ENCODE measurements at regions not wholly inside any gene's neighbourhood (a gene's known extent, or its start where the extent isn't known, plus 50 kb on each side); places are given as distances from the start of the nearest gene placed in this dataset.
A peak's percentile ranks its signal among the peaks of the same experiment; 100 is the strongest.
"Not testable (repeated sequence)": the region's sequence is repeated elsewhere in the genome, so short reads cannot be mapped to it uniquely, and the experiment has no call there.

DNA sequence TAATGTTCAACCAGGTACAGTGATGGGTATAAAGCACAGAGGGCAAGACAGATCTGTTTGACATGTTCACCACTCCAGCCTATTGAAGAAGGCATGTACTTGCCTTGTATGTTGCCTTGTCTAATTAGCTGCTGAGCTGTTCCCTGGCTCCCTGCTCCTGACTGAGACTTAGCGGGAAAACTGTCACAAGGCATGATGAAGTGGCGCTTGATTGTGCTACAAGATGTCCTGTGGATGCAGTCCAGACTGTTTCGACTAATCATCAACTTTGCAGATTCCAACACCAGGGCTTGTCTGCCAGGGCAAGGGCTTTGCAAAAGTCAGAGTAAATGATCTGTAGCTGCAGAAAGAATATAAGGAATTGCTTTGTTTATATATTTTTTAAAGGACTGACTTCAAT, 136.2 kb upstream of the NRBF2 start:
- peak in 1 of 51 donors; percentile 3 for DNase-seq

GRCh38 chr10:62996516-62996915, 136.6 kb upstream of the NRBF2 start:
- no peak for DNase-seq

DNA sequence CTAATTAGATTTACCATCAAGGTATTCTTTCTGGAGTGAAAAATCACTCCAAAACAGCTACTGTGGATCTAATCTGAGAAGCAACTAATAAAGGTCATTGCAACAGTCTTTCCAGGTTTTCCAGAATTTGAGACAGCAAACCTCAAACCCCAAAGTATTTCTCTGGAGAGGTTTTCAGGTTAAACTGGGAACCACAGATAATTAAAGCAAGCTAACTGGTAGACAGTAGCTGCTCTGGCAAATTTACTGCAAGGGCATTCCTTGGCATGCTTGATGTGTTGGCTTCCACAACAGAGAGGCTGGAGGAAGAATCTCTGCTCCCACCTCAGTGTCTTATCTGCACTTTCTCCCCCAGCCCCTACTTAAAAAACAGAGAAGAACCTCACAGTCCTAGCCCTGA, 140.0 kb upstream of the NRBF2 start:
- no peak for DNase-seq

GRCh38 chr10:62992145-62992721, 140.9 kb upstream of the NRBF2 start:
- peak in 5 of 51 donors; percentile 0 to 29 (median 8) for DNase-seq

GRCh38 chr10:62990126-62990525, 143.0 kb upstream of the NRBF2 start:
- no peak for DNase-seq

- DNase-seq, result no peak
Measured at GRCh38 chr10:62985807-62986600, 147.1 kb upstream of the NRBF2 start.

- DNase-seq, result no peak
Measured at GRCh38 chr10:62981096-62981495, 152.0 kb upstream of the NRBF2 start.

GRCh38 chr10:62980687-62981086, 152.4 kb upstream of the NRBF2 start:
- DNase-seq, result no peak

GRCh38 chr10:62979921-62980320, 153.2 kb upstream of the NRBF2 start:
- DNase-seq, result no peak

DNA sequence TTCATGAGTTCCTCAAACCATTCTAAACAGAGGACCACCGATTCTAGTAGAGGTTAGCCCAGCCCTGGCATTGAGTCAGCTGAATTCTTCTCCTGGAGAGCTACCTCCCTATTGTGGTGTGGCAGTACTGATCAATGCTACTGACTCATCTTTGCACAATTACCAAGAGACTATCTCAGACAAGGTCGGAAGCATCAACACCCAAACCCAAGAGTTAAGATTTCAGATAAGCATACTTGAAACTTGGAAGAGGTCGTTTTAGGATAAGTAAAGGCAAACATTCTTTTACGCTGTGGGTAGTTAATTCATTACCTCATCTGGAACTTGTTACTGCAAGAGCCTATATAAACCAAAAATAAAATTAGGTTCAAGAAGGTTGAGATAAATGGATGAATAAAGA, 154.6 kb upstream of the NRBF2 start:
- no peak for DNase-seq

- DNase-seq, result not testable (repeated sequence)
Measured at GRCh38 chr10:62974795-62975194, 158.3 kb upstream of the NRBF2 start.

DNA sequence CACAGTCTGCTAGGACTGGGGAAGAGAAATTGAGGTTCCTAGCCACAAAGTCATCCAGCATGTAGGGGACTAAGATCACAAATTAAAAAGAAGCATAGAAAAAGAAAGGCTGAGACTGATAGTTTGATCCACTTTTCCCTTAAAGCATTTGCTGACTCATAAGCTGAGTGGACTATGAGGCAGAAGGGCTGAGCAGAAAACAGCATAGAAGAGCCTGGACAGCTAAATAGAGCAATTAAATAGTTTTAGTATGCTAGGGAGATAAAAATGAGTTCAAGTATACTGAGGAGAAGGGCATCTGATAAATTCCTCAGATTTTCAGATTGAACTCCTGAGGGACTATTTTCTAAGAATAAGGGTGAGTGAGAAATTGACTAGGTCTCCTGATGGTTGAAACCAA, 155.9 kb upstream of the EGR2 start:
- no peak for DNase-seq

- no peak for DNase-seq
Measured at GRCh38 chr10:62964026-62964425, 147.9 kb upstream of the EGR2 start.

- DNase-seq, result no peak
Measured at GRCh38 chr10:62961951-62962523, 145.9 kb upstream of the EGR2 start.

GRCh38 chr10:62960416-62960815, 144.2 kb upstream of the EGR2 start:
- no peak for DNase-seq

DNA sequence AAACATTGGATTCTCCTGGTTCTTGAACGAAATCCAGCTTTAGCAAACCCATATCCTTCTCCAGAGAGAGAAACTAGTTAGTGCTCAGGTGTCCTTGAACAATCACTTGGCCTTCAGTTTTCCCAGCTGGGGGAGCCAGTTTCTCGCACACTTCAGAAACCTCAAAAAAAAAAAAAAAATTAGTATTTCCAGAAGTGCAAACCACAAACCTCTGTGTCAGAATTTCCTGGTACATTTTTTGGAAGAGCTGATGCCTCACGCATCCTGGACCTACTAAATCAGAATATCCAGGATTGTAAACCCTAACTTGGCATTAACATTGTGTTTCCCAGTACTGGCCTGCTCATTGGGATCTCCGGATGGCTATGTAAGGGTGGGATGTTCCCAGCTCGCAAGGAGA, 143.4 kb upstream of the EGR2 start:
- DNase-seq, result no peak

DNA sequence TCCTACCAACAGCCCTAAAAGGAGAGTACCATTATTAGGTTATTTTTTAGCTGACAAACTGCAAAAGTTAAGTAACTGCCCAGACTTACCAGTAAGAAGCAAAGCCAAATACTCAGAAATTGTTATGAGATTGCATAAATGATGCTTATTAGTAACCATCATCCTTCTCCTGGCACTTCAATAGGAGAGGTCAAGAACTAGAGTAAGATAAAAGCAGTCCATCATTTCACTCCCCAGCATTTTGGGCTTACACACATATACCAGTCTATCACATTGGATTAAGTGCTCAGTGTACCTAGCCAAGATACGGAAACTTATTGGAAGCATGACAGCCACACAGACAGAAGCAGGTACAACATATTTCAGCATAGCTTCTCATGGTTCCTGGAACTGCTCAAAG, 142.8 kb upstream of the EGR2 start:
- no peak for DNase-seq

DNA sequence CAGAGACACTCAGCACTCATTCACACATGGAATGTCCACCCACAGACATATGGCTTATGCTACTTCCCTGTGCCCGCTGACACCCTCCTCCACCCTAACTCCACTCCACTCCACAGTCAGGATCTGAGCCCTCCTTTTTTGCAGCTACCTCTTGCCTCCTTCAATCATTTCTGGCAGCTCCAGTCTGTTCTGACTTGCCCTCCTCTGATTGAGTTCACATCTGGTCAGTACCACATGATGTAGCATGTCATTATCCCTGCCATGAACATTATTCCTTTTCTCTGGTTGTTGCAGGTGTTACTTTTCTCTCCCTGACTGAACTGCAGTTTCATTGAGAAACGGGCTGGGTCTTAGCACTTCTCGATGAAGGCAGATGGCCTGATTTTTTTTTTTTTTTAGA, 130.1 kb upstream of the EGR2 start:
- no peak for DNase-seq

DNA sequence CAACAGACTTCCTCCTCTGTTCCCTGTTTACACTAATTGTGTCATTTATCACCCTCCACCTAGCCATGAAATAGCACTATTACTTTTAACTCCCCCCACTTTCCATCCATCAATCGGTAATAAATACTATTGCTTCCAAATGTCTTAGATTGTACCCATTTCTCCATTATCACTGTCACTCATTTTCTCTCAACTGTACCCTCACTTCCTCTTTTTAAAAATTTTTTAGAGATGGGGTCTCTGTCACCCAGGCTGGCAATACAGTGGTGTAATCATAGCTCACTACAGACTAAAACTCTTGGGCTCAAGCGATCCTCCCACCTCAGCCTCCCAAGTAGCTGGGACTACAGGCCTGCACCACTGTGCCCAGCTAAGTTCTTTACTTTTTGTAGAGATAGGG, 123.5 kb upstream of the EGR2 start:
- no peak for DNase-seq

DNA sequence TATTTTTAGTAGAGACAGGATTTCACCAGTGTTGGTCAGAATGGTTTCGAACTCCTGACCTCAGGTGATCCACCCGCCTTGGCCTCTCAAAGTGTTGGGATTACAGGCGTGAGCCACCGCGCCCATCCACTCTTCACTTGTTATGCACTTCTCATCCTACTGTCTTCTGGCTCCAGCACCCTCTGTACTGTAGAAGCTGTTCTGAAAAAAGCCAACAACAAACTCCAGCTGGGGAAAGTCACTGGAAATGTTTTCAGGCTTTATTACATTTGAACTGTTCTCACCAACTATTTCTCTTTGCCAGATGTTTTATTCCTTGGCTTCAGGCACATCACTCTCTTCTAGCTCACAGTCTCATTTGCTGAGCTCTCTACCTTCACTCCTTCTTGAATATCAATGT, 122.5 kb upstream of the EGR2 start:
- DNase-seq, result no peak

DNA sequence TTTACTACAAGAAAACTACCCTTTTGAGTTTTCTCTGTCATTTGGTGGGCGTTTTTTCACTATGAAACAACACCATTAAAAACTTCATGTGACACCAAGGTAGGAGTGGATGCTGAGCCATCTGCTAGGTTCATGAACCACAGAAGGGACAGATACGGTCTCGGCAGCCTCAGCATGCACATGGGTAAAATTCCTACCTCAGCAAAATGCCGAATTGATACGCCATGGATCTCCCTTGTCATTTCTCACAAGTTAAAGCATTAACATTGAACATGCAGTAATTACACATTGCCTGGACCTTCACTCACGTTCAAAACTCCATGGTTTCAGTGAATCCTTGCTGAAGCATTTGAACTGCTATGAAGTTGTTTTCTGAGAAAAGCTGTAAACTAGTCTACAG, 121.5 kb upstream of the EGR2 start:
- DNase-seq, result no peak

- DNase-seq, result no peak
Measured at GRCh38 chr10:62935022-62935421, 118.9 kb upstream of the EGR2 start.

DNA sequence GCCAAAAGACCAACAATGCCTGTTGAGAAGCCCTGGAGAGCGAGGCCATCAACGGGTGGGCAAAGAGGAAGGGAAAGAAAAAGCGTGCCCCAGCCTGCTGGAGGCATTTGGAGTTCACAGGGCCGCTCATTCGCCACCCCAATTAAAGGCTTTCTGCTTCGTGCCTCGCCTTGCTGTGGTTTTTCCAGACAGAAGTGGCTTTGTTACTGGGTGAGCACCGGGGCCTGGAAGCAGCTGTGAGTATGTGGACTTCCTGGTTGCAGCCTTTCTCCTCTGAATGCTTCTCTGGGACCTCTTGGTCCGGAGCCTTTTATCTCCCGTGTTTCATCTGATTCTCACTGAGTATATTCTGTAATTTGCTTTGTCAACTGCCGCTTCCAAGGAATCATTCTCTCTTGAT, 118.1 kb upstream of the EGR2 start:
- peak in 9 of 51 donors; percentile 1 to 19 (median 5) for DNase-seq
